GM11168 (cell line): ENCODE measurements at regions not wholly inside any gene's neighbourhood (a gene's known extent, or its start where the extent isn't known, plus 50 kb on each side); places are given as distances from the start of the nearest gene placed in this dataset.

Source experiments
- in situ Hi-C: fragments of 300-500 bp; cut with MboI; formaldehyde crosslinking; loops from one replicate; pipeline ENCODE4 v1.12.0; 2022; ENCODE audit warnings: low sequenced_read_pairs; ENCODE audit not compliant: unreplicated experiment

DNA sequence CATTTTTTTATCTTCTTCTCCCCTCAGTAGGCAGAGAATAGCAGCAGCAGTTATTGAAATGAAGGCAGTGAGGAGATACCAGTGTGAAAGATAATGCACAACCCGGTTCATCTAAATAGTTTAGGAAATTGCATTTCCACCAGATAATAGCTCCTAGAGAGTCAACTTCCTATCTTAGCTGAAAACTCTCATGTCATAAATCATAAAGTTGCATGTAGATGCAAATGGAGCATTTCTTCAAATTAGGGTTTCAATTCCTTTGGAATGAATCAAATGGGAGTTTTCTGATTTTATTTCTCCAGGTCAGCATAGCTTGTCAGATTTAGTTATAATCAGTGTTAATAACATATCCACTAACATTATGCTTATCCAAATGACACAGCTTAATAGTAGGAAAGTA is 335.3 kb downstream of the CNTNAP4 start:
- in situ Hi-C loops: no loop called here

DNA sequence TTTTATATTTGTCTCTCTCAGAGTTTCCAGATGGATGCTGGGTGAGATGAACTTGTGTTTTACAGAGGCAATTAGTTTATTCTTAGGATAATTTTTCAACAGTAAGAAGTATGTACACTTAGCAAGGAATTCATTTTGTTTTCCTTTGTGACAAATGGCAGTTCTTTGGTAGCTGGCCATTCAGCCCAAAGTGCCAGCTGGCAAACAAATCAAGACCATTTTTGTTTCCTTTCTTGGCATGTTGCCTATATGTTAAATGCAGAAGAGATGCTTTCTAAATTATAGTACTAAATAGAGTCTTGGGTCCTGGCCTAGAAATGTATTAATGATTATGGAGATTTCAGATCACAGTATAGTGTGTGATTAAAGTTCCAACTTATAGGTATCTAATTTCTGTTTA is 337.1 kb downstream of the CNTNAP4 start:
- in situ Hi-C loops: no loop called here

GRCh38 chr16:76622876-76623275 is 345.7 kb downstream of the CNTNAP4 start:
- in situ Hi-C loops: no loop called here

DNA sequence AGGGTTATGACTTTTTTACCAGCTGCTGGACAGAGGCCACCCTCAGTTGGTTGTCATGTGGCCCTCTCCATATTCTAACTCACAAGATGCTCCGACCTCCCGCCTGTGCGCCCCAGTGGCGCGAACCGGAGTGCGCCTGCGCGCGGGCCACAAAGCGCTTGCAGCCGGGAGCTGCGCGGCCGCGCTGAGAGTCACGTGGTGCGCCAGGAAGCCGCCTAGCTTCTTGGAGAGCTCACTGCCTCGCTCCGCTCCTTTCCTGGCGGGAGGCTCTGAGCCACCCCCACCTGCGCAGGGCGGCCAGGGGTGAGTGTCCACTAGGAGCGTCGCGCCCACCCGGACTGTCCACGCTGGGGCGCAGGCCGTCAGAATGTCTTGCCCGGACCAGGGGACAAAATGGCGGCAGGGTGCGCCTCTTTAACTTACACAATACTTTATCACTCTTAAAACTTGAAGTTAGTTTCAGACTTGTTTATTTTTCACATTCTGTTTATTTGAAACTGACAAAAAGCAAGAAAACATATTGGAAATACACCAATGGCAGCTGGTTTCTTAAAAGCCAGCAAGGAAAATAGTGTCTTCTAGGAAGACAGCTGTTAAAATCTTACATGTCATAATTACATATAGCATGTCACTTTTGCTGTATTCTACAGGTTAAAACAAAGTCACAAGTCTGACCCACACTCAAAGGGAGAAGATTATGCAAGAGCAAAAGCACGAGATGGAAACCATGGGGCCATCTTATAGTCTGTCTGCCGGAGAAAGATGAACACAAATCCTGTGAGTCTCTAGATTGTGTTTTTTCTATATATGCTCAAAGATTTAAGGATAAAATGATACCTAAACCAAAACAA is 357.9 kb downstream of the CNTNAP4 start:
- in situ Hi-C loops: no loop called here

DNA sequence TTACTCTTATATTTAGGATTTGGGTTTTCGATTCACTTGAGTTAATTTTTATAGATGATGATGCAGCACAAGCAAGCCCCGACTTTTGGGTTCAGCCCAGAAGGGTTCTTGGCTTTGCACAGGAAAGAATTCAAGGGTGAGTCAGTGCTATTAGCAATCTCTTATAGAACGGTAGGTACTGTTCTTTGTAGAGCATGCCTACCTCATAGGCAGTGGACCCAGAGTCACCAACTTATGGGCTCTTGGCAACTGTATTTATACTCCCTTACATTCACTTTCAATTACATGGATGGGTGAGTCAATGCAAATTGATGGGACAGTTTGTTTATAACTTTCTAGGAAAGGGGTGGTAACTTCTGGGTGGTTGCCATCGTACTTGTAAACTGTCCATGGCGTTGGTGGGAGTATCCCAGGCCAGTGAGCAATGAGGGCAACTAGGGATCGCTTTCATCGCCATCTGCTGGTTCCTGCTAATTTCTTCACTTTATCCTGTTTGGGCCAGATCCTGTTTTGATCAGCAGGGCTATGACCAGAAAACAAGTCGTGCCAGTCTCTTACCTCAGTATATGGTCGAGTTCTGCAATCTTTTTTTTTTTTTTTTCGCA is 362.6 kb downstream of the CNTNAP4 start:
- in situ Hi-C loops: no loop called here

GRCh38 chr16:76650582-76650981 is 373.4 kb downstream of the CNTNAP4 start:
- in situ Hi-C loops: loop anchor here (25.0 kb wide), 2 partner anchors 363 to 863 kb away; partner anchors contain the start of gene CNTNAP4

- in situ Hi-C loops: loop anchor here (25.0 kb wide), 2 partner anchors 366 to 866 kb away; partner anchors contain the start of gene CNTNAP4
Observed at GRCh38 chr16:76653390-76654026, 376.3 kb downstream of the CNTNAP4 start.

DNA sequence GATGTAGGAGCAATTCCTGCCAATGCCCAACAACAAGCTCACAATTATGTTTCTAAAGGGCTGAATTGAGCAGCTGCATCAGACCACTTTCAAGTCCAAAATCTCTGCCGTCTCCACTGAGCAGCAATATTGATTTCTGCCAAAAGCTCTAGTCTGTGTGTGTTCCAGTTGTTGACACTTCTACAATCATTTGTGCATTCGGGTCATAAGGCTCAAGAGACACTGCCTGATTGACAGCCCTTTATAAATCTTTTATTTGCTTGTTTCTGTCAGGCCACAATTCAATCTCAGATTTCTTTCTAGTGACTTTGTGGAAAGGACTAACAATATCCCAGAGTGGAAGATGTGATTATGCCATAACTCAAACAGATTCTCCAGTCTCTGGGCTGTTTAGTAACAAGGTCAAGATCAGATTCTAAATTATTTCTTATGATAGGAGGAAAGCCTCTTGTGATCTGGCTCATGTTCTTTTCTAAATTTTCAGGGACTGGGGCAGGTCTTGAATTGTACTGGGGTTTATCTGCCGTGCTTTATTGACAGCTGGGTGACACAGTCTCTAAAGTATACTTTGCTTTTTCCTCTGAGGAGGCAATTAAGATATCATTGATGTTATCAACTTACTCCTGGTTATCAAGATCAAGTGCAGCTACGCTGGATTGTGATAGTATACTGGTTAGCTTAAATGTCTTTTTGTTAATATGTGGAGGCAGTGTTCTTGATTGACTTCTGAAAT is 377.1 kb downstream of the CNTNAP4 start:
- in situ Hi-C loops: loop anchor here (25.0 kb wide), 2 partner anchors 367 to 867 kb away; partner anchors contain the start of gene CNTNAP4

DNA sequence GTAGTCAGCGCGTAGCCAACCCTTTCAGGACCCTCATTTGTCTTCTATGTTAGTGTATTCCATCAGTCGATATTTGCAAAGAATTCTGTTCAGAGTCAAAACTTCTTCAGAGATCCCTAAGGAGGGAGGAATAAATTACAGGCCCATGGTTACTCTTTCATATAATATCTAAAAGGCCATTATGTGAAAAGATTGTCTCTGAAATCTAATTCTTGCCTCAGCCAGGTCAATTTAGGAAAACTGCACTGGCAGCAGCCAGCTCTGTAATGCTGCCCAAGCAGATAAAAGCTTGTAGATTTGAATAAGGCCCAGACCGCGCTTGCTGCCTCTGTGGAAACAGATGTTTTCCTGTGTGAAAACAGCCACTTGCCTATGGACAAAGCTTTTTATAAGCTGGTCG is 379.8 kb downstream of the CNTNAP4 start:
- in situ Hi-C loops: loop anchor here (25.0 kb wide), 2 partner anchors 370 to 870 kb away; partner anchors contain the start of gene CNTNAP4

- in situ Hi-C loops: loop anchor here (25.0 kb wide), 2 partner anchors 374 to 874 kb away; partner anchors contain the start of gene CNTNAP4
Observed at GRCh38 chr16:76661691-76662235, 384.6 kb downstream of the CNTNAP4 start.

DNA sequence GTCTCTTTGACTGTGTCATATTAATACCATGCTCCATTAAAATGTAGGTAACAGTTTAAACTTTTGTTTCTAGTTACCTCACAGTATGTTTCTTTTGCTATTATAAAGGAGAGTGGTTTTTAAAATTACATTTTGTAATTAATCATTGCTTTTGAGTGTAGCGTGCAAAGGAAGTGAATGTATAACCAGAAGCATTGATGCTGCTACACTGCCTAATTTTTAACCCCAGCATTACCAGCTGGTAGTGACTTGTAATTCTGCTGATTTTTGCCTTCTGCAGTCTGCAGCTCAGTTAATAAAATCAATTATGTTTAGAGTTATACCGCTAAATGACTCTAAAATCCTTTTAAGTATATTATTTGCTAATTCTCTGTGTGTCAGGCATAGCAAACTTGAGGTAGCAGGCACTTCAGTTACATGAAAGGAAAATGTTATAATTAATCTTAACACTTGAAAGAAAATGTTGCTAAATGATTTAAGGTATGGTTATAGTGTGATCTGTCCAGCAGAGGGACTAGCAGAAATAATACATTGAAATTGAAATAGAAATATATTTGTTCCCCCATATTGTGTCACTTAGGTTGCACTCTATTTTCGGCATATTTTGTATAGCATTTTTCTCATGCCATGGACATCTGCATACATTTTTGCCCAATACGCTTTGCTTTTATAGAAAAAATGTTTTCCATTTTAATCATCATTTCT is 388.5 kb downstream of the CNTNAP4 start:
- in situ Hi-C loops: loop anchor here (25.0 kb wide), 2 partner anchors 378 to 878 kb away; partner anchors contain the start of gene CNTNAP4

DNA sequence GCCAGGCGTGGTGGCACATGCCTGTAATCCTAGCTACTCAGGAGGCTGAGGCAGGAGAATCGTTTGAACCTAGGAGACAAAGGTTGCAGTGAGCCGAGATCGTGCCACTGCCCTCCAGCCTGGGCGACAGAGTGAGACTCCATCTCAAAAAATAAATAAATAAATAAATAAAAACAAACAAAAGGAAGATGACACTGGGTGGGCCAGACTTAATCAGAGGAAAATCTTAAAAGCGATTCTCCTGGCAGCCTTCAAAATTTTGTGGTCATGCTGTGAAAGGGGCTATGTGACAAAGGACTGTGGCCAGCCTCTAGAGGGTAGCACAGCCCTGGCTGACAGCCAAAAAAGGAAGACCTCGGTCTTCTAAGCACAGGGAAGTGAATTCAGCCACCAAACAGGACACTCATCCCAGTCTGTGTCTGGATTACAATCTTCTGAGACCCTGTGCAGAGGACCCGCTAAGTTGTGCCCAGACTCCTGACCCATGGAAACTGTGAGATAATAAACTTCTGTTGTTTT is 391.1 kb downstream of the CNTNAP4 start:
- in situ Hi-C loops: loop anchor here (25.0 kb wide), 2 partner anchors 381 to 881 kb away; partner anchors contain the start of gene CNTNAP4

- in situ Hi-C loops: loop anchor here (25.0 kb wide), 2 partner anchors 382 to 882 kb away; partner anchors contain the start of gene CNTNAP4
Observed at GRCh38 chr16:76669288-76669687, 392.1 kb downstream of the CNTNAP4 start.

DNA sequence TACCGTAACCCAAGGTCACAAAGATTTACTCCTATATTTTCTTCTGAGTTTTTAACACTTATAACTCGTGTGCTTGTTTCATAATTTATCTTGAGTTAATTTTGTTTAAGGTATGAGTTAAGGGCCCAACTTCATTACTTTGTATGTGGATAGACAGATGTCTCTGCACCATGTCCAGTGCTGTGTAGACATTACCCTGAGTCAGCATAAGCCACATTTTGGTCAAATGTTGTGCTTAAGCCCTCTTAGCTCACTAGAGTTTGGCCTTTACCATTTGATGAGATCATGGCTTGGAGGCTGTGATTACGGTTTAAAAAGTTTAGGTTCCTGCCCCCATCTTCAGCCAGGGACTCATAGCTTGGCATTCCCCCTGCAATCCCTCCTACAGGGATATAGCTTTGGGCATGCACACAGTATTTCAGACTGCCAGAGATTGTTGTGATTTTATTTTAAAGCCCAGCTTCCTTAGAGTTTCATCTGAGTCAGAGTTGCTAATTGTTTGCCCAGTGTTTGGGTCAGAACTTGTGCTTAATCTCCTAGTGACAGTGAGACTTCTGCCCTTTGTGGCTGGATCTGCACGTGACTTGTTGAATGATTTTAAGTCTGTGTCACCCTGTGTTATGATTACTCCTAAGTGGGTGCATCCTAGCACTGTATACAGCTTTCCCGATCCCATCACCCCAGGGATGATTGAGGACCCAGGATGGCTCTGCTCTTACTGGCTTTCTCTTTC is 393.1 kb downstream of the CNTNAP4 start:
- in situ Hi-C loops: loop anchor here (25.0 kb wide), 2 partner anchors 383 to 883 kb away; partner anchors contain the start of gene CNTNAP4

GRCh38 chr16:76676356-76676755 is 399.2 kb downstream of the CNTNAP4 start:
- in situ Hi-C loops: no loop called here

- in situ Hi-C loops: no loop called here
Observed at GRCh38 chr16:76681296-76681695, 404.1 kb downstream of the CNTNAP4 start.

GRCh38 chr16:76683051-76683450 is 405.9 kb downstream of the CNTNAP4 start:
- in situ Hi-C loops: no loop called here

- in situ Hi-C loops: no loop called here
Observed at GRCh38 chr16:76696876-76697275, 419.7 kb downstream of the CNTNAP4 start.
